GM19463 (cell line): ENCODE measurements at regions not wholly inside any gene's neighbourhood (a gene's known extent, or its start where the extent isn't known, plus 50 kb on each side); places are given as distances from the start of the nearest gene placed in this dataset.

Experiments used
- ATAC-seq: cut with Tn5 transposase; IDR thresholded peaks from one replicate; pipeline ENCODE4 v1.9.1; 2021; ENCODE audit warnings: mild to moderate bottlenecking, moderate library complexity; ENCODE audit not compliant: unreplicated experiment

GRCh38 chr13:34405410-34406181, 536.5 kb upstream of the NBEA start:
- ATAC-seq = no peak

GRCh38 chr13:34408640-34409039, 533.4 kb upstream of the NBEA start:
- ATAC-seq = no peak

- no peak for ATAC-seq
These were observed 532.4 kb upstream of the NBEA start for GRCh38 chr13:34409496-34410182.

GRCh38 chr13:34410678-34411077, 531.4 kb upstream of the NBEA start:
- ATAC-seq = no peak

DNA sequence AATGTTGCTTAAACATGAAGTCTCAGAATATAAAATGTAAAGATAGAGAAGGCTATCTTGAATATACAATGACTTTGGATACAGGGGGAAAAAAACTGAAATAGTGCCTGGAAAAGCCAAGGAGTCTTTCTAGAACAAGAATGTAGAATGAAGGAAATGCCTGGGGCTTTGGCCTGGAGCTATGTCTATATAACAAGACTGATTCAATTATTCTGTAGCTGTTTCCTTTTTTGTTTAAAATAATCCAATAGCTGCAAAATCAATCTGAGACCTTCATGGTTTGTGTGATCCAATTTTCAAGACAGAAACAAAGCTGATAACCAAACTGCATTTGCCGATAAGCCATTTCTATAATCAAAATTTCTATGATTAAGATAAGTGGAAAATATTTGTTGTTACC, 530.9 kb upstream of the NBEA start:
- no peak for ATAC-seq

DNA sequence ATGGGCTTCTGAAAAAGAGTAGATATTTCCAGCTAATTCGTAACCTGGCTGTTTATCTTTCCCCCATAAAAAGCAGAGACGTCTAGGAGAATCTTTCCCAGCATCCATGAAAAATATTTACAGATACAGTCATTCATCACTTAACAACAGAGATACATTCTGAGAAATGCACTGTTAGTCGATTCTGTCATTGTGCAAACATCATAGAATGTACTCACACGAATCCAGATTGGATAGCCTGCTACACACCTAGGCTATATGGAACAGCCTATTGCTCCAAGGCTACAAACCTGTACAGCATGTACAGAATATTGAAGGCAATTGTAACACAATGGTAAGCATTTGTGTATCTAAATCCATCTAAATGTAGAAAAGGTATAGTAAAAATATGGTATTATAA, 530.2 kb upstream of the NBEA start:
- no peak for ATAC-seq

GRCh38 chr13:34412295-34412694, 529.8 kb upstream of the NBEA start:
- no peak for ATAC-seq

- no peak for ATAC-seq
These were observed 529.2 kb upstream of the NBEA start for GRCh38 chr13:34412817-34413375.

DNA sequence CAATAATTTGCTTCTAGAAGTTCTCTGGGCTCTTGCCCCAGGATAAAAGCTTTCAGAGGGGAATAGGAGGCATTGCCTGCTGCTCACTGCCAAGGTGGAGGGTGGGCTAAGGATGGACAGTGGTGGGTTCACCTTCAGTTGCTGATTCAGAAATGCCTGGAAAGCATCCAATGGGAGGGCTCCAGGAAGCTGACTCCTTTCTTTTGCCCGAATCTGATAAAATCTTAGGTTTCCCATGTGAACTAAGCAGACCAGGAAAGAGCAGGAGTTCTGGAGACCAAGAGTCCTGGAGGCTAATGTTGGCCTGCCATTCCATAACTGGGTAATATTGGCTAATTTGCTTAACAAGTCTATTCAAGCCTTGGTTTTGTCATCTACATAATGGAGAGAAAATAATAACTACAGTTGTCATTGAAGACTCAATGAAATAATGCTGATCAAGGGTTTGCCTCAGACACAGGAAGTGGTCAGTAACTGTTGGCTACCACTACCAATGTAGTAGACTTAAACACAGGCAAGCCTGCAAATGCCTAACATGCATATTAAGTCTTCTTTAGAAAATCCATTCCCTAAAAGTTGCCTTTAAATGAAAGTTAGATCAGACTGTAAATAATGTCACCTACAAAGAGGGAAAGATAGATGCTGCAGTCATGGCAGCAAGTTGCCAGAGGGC, 528.4 kb upstream of the NBEA start:
- ATAC-seq = no peak

GRCh38 chr13:34414616-34415015, 527.5 kb upstream of the NBEA start:
- no peak for ATAC-seq

GRCh38 chr13:34416971-34417380, 525.1 kb upstream of the NBEA start:
- ATAC-seq = no peak

GRCh38 chr13:34417896-34418295, 524.2 kb upstream of the NBEA start:
- ATAC-seq = no peak

DNA sequence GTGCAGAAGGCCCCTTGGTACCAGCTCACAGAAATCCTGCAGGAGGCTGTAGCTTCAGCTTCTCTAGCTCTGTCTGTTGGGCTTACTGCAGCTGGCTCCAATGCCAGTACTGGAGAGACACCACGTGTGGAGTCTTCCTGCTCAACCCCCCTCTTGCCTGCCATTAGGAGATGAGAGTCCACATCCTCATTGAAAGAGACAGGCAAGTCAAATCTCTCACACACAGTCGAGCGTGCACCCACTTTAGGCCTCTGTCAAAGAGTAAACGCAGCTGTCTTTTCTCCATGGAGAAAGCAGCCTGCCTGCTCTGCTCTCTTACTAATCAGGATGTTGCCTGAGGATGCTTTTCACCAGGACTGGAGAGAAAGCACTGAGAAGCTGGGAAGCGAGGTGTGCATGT, 523.0 kb upstream of the NBEA start:
- no peak for ATAC-seq

DNA sequence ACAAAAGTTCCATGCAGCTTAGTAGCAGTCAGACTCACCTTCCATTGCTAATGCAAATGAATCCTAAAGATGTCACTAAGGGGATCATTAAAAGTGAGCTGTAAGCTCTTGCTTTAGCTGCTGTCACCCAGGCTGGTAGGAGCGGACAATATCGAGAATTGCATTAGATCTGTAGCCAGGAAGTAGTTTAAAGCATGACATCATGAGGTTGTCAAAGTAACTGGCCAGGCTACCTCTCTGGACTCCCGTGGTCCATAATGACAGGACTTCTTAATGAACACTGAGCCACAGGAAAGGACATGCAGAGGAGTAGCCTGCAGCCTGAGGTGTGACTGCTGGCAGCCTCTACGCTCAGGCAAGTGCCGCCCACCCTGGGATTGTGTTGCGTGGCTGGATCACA, 522.3 kb upstream of the NBEA start:
- ATAC-seq = no peak

- no peak for ATAC-seq
These were observed 521.2 kb upstream of the NBEA start for GRCh38 chr13:34420702-34421346.

DNA sequence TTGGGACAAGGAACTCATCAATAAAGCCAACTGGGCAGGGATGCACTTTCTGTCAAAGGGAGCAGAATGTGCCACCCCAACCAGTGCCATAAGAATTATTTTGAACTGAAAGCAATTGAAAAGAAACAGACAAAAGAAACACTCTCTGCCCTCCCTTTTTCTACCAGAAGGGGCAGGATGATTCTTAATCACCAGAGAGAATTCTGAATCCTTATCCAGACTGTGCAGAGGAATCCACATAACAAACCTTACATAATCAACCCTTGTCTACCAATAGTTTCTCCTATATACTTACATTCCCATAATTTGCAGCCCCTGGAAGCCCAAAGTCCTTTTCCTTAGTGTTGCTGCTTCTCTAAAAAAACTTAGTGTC, 520.7 kb upstream of the NBEA start:
- ATAC-seq = no peak

- ATAC-seq = no peak
These were observed 520.1 kb upstream of the NBEA start for GRCh38 chr13:34421858-34422475.

- ATAC-seq = no peak
These were observed 519.1 kb upstream of the NBEA start for GRCh38 chr13:34422956-34423355.

GRCh38 chr13:34425327-34425949, 516.6 kb upstream of the NBEA start:
- no peak for ATAC-seq

GRCh38 chr13:34428911-34429310, 513.2 kb upstream of the NBEA start:
- no peak for ATAC-seq
